ENCODE measurements at regions not wholly inside any gene's neighbourhood (a gene's known extent, or its start where the extent isn't known, plus 50 kb on each side); places are given as distances from the start of the nearest gene placed in this dataset.

GRCh38 chr7:69359003-69359700 lies 239.1 kb upstream of the AUTS2 start (continued):
- TF ChIP-seq REST (IDR thresholded peaks at IDR 0.05; ENCODE audit: unreplicated experiment), result no peak

GRCh38 chr7:69360913-69361312 lies 237.4 kb upstream of the AUTS2 start:
- Histone ChIP-seq H3K4me2 (no peak overlapping the region), H3K4me1 (ENCODE audit: insufficient read depth) (no peaks in the 10 kb centered on the region), H3K27ac (ENCODE audit: low read depth) (no peak overlapping the region), H4K20me1 (replicated peaks; ENCODE audit: insufficient read depth) (no peaks in the 10 kb centered on the region), H3F3A (replicated peaks; ENCODE audit: low read depth) (no peaks in the 10 kb centered on the region), H3K27me3 (ENCODE audit: insufficient read depth) (no peaks in the 10 kb centered on the region), H3K36me3 (ENCODE audit: insufficient read depth) (no peaks in the 10 kb centered on the region), H3K79me2 (replicated peaks; ENCODE audit: insufficient read depth) (no peaks in the 10 kb centered on the region), H3K4me3 (no peak overlapping the region), H2AFZ (no peak overlapping the region), H3K9me2 (ENCODE audit: insufficient read depth) (no peaks in the 10 kb centered on the region)
- no peak overlapping the region for H3K27ac Mint-ChIP-seq
- no peak for TF ChIP-seq ZNF331 (CRISPR knock-in tag; IDR thresholded peaks at IDR 0.05; ENCODE audit: low read depth)
- no peak for TF ChIP-seq ZNF114 (CRISPR knock-in tag; IDR thresholded peaks at IDR 0.05)
- TF ChIP-seq REST (IDR thresholded peaks at IDR 0.05; ENCODE audit: unreplicated experiment), result no peak
- TF ChIP-seq JUNB (IDR thresholded peaks at IDR 0.05; ENCODE audit: unreplicated experiment), result no peak
- no peak for TF ChIP-seq EZH2phosphoT487 (IDR thresholded peaks at IDR 0.05; ENCODE audit: unreplicated experiment)
- no peak for TF ChIP-seq NANOG (IDR thresholded peaks at IDR 0.05; ENCODE audit: borderline replicate concordance)
- ATAC-seq (no peak), DNase-seq (ENCODE audit: low spot score) (no peak)
- no peaks in the 10 kb centered on the region for H3K4me1 Mint-ChIP-seq
- H3K36me3 Mint-ChIP-seq (ENCODE audit: low read depth), result peaks cover 15% of the 10 kb centered on the region; the same call in 2 of the 3 replicates
- no peaks in the 10 kb centered on the region for H3K27me3 Mint-ChIP-seq (ENCODE audit: insufficient read depth, low read depth, poor library complexity)
- H3K9me3 Mint-ChIP-seq, result peaks cover 81% of the 10 kb centered on the region
- no peak overlapping the region for H3K4me3 Mint-ChIP-seq
